ENCODE measurements at regions not wholly inside any gene's neighbourhood (a gene's known extent, or its start where the extent isn't known, plus 50 kb on each side); places are given as distances from the start of the nearest gene placed in this dataset.

DNA sequence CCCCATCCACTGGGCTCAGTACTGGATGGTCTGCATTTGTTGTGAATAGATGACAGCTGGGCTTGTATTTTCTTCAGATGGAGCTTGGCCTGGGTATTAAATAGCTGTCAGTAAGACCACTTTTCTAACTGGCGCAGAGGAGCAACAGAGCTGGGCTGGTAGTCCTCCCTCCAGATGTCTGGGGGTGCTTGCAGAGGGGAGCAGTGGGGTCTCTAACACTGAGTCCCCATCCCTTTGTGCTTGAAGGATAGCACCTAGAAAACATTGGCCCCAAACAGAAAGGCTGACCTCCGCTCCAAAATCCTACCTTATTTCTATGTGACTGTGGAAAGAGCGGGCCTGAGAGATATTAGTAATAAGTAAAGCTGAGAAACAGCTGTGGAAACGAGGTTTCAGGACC is 131.6 kb upstream of the E2F8 start:
- TF ChIP-seq CTCF (IDR thresholded peaks at IDR 0.05; ENCODE audit: extremely low read depth, insufficient read depth, missing control alignments) = no peak
- no peak for DNase-seq (ENCODE audit: low spot score)
- in situ Hi-C loops (cut with MboI; ENCODE audit: low pct_unique_long_range_greater_than_20kb, low sequenced_read_pairs, unreplicated experiment) = no loop called here

GRCh38 chr11:19370100-19370861 is 129.5 kb upstream of the E2F8 start:
- in situ Hi-C loops (cut with MboI; ENCODE audit: low pct_unique_long_range_greater_than_20kb, low sequenced_read_pairs, unreplicated experiment) = no loop called here
- no peak for DNase-seq (ENCODE audit: low spot score)
- no peak for TF ChIP-seq CTCF (IDR thresholded peaks at IDR 0.05; ENCODE audit: extremely low read depth, insufficient read depth, missing control alignments)

DNA sequence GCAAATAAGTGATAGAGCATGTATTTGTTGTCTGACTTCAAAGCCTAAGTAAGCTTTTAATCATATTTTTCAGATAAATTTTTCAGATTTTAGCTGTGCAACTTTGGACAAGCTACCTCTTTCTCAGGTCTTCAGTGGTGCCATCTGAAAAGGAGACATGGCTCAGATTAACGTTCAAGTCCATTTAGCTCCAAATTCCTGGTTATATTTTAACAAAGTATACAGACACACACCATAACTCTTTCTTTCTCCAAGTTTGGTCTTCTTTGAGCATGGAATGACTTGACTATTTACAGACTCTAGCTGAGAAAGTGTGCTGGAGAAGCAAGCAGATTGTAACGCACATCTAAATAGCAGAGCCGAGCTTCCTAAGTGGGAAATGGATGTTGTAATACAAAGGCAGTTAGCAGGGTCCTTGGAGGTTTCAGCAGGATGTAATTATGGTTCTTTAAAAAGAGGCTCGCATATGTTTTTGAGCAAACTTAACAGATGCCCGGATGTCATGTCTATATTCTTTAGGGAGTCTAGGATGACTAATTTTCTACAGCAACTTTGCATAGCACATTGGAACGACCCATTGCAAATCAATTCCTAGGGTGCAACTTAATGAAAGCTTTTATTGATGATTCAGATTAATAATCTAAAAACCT is 128.1 kb upstream of the E2F8 start:
- no peak for DNase-seq (ENCODE audit: low spot score)
- no peak for TF ChIP-seq CTCF (IDR thresholded peaks at IDR 0.05; ENCODE audit: extremely low read depth, insufficient read depth, missing control alignments)
- in situ Hi-C loops (cut with MboI; ENCODE audit: low pct_unique_long_range_greater_than_20kb, low sequenced_read_pairs, unreplicated experiment) = no loop called here

GRCh38 chr11:19366992-19367709 is 126.4 kb upstream of the E2F8 start:
- in situ Hi-C loops (cut with MboI; ENCODE audit: low pct_unique_long_range_greater_than_20kb, low sequenced_read_pairs, unreplicated experiment) = no loop called here
- no peak for TF ChIP-seq CTCF (IDR thresholded peaks at IDR 0.05; ENCODE audit: extremely low read depth, insufficient read depth, missing control alignments)

GRCh38 chr11:19365743-19366410 is 125.1 kb upstream of the E2F8 start:
- in situ Hi-C loops (cut with MboI; ENCODE audit: low pct_unique_long_range_greater_than_20kb, low sequenced_read_pairs, unreplicated experiment) = no loop called here
- no peak for TF ChIP-seq CTCF (IDR thresholded peaks at IDR 0.05; ENCODE audit: extremely low read depth, insufficient read depth, missing control alignments)
- no peak for DNase-seq (ENCODE audit: low spot score)

More at GRCh38 chr11:19366992-19367709, 126.4 kb upstream of the E2F8 start:
- no peak for DNase-seq (ENCODE audit: low spot score)
